Myocyte (in vitro differentiated cells): ENCODE measurements at regions not wholly inside any gene's neighbourhood (a gene's known extent, or its start where the extent isn't known, plus 50 kb on each side); places are given as distances from the start of the nearest gene placed in this dataset.
A peak's percentile ranks its signal among the peaks of the same experiment; 100 is the strongest.

Source experiments
- DNase-seq: peaks from one replicate; pipeline ENCODE4 v3.0.0-alpha.2; 2012; ENCODE audit warnings: low read depth

DNA sequence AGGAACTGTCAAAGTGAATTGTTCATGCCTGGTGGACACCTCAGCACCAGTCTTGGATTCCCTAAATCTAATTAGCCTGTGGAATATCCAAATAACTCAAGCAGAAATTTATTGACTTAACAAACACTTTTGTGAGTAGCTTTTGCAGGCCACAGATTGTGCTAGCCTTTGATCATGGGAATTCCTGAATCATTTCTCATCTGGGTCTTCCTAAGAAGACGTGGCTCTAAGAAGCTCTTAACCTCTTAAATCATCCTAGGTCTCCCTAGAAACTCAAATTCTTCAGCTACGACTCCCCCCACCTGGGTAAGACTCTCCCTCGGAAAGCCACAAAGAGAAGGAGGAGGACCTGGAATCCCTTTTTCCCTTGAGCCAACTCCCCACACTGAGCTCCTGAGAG, 53.8 kb upstream of the PSEN2 start:
- DNase-seq, result no peak

GRCh38 chr1:226814751-226815537, 55.5 kb upstream of the PSEN2 start:
- DNase-seq, result peak; percentile 77

DNA sequence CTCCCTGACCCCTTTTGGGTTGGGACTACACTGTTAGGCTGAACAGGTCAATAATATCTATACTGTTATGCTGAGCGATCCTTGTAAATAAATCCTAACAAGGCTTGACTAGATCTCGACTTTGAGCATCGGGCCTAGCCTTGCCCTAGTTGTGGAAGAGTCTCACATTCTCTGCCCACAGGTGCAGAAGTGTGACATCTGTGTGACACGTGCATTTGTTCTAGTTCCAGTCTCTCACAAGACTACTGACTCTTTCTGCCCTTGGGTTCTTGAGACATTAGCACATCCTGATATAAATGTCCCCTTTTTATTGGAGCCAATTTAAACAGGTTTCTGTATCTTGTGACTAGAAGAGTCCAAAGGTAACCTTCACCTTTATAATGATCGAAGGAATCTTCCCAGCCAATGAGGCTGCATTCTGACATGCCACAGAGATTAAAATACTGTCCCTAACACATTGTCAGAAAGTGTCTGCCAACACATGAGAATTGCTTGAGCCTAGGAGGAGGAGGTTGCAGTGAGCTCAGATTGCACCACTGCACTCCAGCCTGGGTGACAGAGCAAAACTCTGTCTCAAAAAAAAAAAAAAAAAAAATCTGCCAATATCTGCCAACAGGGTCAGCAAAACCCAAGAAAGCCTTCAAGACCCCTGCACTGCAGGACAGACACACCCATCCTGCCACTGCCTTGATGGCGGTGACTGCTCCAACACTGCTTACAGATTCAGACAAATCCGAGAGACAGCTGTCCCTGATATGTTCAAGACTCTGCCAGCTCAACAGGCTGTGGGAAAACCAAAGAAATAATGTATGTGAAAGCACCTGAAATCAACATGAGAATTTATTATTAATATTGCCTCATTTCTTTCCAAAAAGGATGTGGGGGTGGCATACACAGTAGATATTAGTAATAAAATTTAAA, 56.5 kb upstream of the PSEN2 start:
- no peak for DNase-seq

DNA sequence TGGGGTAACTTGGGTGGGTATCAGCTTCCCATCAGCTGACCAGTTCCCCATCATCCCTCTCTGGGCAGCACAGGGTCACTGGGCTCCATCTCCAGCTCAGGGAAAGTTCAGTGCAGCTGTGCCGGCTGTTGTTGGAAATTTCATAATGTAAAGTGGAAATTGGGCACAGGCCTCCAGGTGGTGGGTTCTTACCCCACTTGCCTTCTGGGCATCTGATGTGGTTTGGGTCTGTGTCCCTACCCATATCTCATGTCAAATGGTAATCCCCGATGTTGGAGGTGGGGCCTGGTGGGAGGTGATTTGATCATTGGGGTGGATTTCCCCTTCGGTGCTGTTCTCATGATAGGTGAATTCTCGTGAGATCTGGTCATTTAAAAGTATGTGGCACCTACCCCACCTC, 59.7 kb upstream of the PSEN2 start:
- DNase-seq, result no peak

GRCh38 chr1:226809785-226810571, 60.4 kb upstream of the PSEN2 start:
- DNase-seq, result peak; percentile 79

GRCh38 chr1:226808501-226808900, 61.9 kb upstream of the PSEN2 start:
- no peak for DNase-seq

DNA sequence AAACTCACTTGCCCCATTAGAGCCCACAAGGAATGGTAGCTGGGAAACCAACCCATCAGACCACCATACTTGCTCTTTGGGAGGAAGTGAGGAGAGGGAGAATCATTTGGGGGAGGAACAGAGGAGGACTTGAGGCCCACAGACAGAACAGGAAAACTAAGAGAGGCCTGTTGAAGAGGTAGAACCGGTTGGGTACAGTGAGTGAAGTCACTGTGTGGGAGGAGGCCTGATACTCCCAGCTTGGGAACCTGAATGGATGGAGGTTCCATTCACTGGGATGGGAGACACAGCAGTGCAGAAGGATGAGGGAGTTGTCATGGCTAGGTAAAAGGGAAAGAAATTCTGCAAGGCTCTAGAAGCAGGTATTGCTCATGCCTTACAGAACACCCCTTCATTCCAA, 63.4 kb upstream of the PSEN2 start:
- no peak for DNase-seq

DNA sequence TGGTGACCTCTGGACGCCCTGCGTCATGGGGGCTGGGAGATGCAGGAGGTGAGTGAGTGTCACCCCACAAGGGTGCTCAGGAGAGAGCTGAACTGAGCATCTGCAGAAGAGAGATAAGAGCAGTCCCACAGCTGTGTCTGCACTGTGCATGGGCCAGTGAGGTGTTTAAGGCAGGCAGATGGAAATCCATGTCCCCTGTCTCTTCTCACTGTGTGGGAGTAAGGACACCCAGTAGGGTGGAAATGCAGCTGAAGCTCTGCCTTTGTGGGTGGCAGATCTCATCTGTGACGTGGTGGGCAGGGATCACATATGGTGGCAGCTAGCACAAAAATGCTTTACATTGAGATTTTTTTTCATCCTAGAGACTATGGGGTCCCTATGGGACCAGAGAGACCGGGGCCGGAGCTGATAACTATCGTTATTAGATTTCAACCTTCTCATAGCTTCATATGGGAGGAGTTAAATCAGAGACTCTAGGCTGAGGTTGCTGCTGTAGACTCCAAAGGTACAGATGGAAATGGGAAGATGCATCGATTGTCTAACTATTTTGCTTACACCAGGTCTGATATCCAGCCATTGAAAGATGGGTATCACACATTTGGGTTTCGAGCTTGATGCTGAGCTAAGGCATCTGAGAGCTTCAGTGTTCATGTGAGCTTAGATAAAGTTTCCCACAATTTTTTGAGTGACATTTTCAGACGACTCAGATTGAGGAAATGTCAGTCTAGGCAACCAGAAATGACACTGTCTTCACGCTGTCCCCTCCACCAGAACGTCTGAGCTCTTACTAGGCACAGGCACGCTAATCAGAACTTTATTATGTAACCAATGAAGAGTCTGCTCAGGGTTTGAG, 65.3 kb upstream of the PSEN2 start:
- DNase-seq, result no peak

DNA sequence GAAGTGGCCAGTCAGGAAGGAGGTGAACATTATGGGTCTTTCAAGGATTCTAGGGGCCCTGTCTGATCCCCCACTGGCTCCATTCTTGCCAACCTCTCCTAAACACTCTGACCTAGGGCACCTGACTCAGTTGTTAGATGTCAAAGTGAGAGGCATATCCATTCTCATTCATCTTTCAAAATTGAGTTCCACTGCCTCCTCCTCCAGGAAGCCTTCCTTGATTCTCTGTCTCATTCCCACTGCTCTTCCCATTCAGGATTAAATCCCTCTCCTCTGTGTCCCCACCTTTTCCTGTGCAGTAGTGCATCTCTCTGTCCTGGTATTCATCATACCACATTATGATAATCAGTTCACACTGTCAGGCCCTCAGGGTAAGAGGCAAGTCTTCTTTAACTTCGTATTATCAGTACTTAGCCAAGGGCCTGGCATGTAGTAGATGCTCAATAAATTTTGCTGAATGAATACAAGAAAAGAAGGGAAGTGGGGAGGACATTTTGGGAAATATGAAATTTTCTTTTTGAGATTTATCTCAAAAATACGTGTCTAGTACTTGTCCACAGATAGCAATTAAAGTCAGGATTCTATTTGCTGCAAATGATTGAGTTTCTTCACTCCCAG, 61.8 kb upstream of the ITPKB start:
- DNase-seq, result no peak

DNA sequence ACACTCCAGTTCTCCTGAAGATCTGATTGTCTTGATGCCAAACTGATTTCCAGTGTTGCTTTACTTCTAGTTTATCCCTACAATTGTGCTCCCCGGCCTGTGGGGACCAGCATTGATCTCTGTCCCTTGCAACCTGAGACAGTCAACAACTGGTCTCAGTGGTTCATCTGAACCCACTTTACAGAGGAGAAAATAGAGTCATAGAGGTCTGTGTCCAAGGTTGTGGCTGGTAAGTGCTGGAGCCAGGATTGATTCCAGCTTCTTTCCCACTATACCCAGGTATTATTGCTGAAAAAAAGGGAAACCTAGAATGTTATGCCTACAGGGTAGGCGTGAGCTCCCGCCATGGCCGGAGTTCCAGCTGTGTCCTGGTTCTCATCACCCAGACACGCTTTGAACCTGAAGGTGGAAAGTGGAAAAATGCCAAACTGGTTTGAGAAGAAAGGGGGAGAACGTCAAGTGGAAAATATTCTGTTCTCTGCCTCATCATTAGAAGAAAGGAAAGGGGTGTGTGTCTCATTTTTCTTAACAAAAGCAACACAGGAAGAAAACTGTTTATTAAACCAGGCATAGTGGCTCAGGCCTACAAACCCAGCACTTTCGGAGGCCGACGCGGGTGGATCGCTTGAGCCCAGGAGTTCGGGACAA, 60.7 kb upstream of the ITPKB start:
- DNase-seq, result no peak

- no peak for DNase-seq
Measured at GRCh38 chr1:226798427-226799411, 59.6 kb upstream of the ITPKB start.

- DNase-seq, result no peak
Measured at GRCh38 chr1:226797151-226797550, 58.1 kb upstream of the ITPKB start.

DNA sequence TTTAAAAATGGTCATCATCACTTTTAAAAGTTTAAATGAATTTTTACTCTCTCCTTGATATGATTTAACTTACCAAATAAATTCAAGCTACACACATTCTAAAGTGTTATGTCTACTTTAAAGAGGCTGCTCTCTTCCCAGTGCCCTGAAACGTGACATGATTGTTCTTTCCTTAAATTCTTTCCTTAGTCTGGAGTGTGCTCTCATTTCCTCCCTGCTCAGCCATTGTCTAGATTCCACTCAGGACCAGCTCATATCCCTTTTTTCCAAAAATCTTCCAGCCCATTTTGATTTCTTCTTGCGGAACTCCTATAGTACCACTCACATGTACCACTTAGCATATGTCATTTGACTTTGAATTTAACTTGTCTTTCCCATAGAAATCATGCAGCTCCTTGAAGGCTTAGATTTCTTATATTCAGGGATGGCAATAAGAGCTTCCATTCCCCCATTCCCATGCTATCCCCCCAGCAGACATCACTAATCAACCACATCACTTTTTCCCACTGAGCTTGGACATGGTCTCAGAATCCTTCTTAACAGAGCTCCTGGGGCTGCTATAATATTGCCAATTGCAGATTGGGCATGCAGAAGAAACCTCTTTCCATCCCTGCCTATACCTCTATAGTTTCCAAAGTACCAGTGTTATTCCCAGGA, 54.7 kb upstream of the ITPKB start:
- DNase-seq, result no peak

DNA sequence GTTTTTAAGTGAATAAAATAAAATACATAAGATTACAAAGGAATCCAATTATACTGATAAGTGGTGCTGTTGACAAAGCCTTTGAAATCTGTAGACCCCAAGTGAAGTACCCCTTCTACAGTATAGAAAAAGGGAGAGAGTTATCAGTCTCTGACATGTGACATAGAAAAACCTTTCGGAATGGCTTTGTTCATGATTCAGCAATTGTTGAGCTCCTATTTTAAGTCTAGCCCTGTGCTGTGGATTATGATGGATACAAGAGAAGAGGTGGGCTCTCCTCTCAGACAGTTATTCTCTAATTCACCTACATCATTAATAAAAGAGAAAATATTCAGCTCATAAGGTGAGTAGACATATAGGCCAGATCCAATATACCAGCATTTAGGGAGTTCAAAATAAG, 53.3 kb upstream of the ITPKB start:
- DNase-seq, result no peak

GRCh38 chr1:226790545-226791181, 51.6 kb upstream of the ITPKB start:
- DNase-seq, result no peak

DNA sequence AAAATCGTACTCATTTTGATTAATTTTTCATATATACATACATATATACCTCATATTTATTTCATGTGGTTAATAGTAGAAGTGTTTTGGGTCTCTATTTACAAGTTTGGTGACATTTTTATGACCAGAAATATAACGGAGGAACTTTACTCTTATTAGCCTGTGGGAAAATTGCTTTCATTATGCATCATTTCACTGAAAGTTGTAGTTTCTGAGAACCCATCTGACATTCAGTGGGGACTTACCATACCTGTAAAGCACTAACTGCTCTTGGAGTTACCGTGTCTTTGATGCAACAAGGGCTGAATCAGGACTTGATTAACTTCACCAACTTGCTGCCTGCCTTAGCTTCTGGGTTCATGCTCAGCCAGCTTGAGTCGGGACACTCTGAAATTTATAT, 49.9 kb upstream of the ITPKB start:
- no peak for DNase-seq
